NAMALWA (cell line): ENCODE measurements at regions not wholly inside any gene's neighbourhood (a gene's known extent, or its start where the extent isn't known, plus 50 kb on each side); places are given as distances from the start of the nearest gene placed in this dataset.
"Not testable (repeated sequence)": the region's sequence is repeated elsewhere in the genome, so short reads cannot be mapped to it uniquely, and the experiment has no call there.

Source experiments
- DNase-seq: peaks from one replicate; pipeline ENCODE4 v3.0.0-alpha.2; 2015; ENCODE audit warnings: low spot score

DNA sequence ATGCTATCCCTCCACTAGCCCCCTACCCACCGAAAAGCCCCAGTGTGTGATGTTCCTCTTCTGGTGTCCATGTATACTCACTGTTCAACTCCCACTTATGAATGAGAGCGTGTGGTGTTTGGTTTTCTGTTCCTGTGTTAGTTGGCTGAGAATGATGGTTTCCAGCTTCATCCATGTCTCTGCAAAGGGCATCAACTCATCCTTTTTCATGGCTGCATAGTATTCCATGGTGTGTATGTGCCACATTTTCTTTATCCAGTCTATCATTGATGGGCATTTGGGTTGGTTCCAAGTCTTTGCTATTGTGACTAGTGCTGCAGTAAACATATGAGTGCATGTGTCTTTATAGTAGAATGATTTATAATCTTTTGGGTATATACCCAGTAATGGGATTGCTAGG is 599.3 kb upstream of the B3GAT1 start:
- DNase-seq = not testable (repeated sequence)

DNA sequence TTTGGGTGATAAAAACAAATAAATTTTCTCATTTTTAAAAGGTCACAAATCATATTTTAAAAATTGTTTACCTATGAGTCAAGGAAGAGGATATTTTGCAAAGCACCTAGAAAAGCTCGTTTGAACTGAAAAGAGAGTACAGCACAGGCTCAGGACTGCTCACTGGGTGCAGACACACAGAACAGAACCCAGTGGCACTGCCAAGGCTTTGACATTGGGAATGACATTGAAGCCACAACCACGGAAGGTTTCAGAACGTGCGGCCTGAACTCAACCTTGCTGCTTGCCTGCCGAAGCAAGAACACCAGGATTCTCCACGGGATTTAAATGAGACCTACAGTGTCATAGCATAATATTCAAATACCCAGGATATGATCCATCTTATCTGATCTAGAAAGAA is 597.1 kb upstream of the B3GAT1 start:
- no peak for DNase-seq

GRCh38 chr11:135008412-135008811 is 596.4 kb upstream of the B3GAT1 start:
- no peak for DNase-seq

DNA sequence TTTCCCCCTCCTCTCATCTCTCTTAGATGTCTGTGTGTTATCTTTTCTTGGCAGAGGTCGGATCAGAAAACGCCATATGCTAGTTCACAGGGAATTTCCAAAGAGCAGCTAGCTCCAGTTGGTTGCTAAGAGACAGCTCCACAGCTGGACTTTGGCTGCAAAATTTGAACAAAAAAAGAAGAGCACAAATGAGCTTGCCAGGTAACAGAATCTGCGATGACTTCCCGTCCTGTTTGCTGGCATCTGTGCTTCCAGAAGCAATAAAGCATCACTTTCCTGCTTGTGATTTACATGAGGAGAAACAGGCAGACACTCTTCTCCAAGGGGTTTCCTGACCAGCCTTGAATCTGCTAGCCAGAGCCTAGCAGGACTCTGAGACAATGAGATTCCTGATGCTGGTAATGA is 596.0 kb upstream of the B3GAT1 start:
- DNase-seq = no peak

- no peak for DNase-seq
Measured at GRCh38 chr11:135006800-135007199, 594.8 kb upstream of the B3GAT1 start.

DNA sequence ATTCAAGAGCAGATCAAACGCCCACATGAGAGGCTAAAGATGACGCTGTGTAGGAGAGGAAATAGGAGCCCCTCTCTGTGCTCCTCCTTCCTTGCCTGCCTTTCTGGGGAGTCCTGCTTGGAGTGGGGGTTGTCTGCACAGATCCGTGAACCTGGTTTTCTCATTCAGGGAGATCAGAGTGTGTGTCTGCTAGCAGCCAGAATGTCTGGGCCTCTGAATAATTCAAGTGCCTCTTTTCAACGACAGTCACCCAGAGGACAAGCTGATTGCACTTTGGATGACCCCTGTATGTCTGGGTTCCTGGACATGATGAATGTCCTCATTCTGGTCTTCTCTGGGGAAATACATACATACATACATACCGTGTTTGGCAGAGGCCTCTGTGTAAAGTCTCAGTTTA is 592.5 kb upstream of the B3GAT1 start:
- DNase-seq = no peak

- DNase-seq = no peak
Measured at GRCh38 chr11:135002236-135002635, 590.2 kb upstream of the B3GAT1 start.

DNA sequence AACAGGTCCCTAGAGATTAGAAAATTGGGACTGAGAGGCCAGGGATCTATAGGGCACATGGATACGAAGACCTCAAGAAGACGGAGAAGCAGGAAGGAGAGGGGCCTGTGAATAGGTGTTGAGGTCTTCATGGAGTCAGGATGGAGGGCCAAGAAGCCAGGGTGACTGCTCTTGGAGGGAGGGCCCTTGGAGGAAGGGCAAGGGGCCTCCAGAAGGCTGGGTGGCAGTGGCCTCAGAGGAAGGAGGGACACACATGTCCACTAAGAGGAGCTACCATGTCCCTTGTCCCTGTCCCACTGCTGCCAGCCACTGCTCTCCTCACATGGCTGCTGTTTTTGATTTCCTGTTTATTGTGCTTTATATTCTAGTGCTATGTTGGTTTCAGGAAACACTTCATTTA is 589.5 kb upstream of the B3GAT1 start:
- DNase-seq = no peak

- DNase-seq = not testable (repeated sequence)
Measured at GRCh38 chr11:135001065-135001464, 589.0 kb upstream of the B3GAT1 start.

- no peak for DNase-seq
Measured at GRCh38 chr11:134999590-134999989, 587.5 kb upstream of the B3GAT1 start.

GRCh38 chr11:134997652-134998320 is 585.7 kb upstream of the B3GAT1 start:
- DNase-seq = no peak

DNA sequence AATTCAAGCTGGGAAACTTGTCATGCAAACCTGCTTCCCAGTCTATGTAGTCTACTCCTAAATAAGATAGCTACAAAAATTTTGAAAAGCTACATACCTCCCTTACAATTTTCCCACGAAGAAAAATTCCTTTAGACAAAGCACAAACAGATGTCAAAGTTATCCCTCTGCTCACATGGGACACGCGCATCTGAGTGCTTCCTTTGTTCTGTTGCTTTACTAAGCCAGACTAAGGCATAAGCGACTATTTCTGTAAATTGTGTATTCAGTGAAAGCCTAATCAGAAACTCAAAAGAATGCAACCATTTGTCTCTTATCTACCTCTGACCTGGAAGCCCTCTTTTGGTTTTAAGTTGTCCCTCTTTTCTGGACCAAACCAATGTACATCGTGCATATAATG is 583.7 kb upstream of the B3GAT1 start:
- no peak for DNase-seq

DNA sequence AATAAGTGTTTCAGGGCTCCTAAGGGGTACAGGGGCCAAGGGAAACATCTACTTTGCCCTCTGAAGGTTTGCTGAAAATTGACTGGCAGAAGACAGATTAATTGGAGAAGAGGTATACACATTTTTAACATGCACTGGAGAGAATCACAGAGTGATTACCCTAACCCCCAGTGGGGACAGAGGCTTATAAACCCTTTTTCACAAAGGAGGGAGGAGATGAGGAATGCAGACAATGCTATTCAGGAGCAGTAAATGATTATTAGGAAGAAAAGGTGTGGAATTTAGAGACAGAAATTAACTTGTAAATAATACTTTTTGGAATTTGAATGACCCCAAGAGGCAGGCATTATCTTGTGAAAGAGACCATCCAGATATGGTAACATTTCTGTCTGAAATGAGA is 582.4 kb upstream of the B3GAT1 start:
- no peak for DNase-seq

DNA sequence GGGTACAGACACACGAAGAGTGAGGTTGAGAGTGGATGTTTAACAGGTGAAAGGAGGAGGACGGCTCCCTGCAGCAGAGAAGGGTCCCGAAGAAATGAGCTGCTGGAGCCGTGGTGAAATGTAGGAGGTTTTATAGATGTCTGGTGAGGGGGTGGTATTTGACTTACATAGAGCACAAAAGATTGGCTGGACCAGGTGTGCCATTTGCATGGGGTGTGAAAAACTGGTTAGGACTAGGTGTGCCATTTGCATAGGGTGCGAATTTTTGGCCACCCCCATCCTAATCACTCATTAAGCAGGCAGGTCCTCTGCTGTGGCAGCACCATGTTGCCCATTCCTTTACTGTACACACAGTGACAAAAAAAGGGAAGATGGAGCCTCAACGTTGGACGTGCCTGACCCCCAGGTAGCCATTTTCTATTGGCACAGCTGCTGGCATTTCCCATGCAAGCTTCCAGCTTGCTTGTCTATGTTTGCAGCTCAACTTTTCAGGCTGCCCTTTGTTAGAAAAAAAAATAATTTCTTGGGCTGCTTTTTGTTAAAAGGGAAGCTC is 581.7 kb upstream of the B3GAT1 start:
- no peak for DNase-seq

- DNase-seq = no peak
Measured at GRCh38 chr11:134992981-134993380, 580.9 kb upstream of the B3GAT1 start.

DNA sequence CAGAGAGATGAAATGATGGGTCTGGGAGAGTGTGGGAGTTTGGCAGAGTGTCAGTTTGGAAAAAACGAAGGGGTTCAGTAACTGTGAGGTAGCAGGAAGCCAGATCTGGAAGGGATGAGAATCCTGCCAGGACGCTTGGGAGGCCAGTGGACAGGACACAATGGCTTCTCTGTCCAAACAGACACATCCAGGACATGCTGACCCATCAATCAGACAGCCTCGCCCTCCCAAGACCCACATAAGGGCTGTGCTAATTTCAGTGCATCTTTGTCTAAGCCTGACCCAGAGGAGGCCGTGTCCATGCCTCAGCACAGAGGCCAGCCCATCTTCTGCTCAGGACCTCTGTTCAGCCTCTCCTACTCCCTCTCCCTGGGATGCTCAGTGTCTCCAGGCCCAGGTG is 576.5 kb upstream of the B3GAT1 start:
- no peak for DNase-seq

GRCh38 chr11:134987822-134988221 is 575.8 kb upstream of the B3GAT1 start:
- DNase-seq = no peak

- DNase-seq = no peak
Measured at GRCh38 chr11:134987223-134987768, 575.3 kb upstream of the B3GAT1 start.

GRCh38 chr11:134984421-134984820 is 572.4 kb upstream of the B3GAT1 start:
- no peak for DNase-seq

DNA sequence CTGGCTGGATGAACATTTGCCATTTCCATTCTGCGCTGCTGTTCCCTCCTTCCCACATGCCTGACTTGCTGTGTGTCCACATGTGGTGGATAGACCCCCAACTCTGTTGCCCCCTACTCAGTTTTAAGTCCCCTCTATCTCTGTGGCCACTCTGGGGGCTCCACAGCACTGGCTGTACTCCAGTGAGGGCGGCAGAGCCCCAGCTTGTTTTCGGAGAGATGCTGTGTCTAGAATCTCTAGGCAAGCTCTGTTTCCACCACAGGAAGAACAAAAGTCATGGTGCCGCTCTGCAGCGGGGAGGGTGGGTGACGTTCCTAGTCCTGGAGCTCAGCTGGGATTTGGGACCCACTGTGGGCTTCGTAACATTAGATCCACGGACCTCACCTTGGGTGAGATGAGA is 570.4 kb upstream of the B3GAT1 start:
- DNase-seq = not testable (repeated sequence)

- no peak for DNase-seq
Measured at GRCh38 chr11:134981835-134982234, 569.8 kb upstream of the B3GAT1 start.

- no peak for DNase-seq
Measured at GRCh38 chr11:134980819-134981710, 569.0 kb upstream of the B3GAT1 start.

DNA sequence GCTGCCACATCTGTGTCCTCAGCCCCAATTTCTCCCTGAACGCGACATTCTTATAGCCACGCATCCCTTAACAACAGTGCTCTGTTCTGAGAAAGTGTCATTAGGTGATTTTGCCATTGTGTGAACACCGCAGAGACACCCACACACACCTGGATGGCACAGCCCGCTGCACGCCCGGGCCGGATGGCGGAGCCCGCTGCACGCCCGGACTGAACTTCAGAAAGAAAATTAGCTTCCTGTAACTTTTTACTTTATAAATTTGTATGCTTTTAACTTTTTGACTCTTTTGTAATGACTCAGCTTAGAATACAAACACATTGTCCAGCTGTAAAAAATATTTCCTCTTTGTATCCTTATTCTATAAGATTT is 567.0 kb upstream of the B3GAT1 start:
- not testable (repeated sequence) for DNase-seq
